ENCODE measurements at regions not wholly inside any gene's neighbourhood (a gene's known extent, or its start where the extent isn't known, plus 50 kb on each side); places are given as distances from the start of the nearest gene placed in this dataset.

DNA sequence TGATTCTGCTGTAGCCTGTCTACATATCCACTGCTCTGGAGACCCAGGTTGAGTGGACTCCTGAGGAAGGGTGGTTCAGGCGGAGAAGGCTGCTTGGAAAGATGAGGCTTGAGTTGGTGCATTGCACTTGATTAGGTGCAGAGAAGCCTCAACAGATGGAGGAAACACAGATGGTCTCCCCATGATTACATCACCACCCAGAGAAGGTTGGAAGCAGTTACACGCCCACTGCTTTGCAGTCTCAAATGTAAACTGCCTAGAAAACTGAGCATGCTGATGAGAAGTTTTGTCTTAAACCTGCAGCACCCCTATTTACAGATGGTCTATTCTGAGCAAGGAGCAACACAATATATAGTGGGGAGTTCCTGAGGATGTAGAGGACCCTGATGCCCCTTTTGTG lies 266.6 kb downstream of the PIK3R1 start:
- intact Hi-C loops (cut with micrococcal nuclease), result no loop called here
- Mint-ChIP-seq H3K36me3 (no peaks in the 10 kb centered on the region), H3K4me1 (no peaks in the 10 kb centered on the region), H3K4me3 (no peak overlapping the region), H3K9me3 (peaks cover 0 to 4% (median 0%) of the 10 kb centered on the region in 7 donors), H3K27me3 (ENCODE audit: low read depth in 3 of 3) (peaks cover 0 to 1% (median 0%) of the 10 kb centered on the region in 3 donors), H3K27ac (no peak overlapping the region)
- no peaks in the 10 kb centered on the region for H3K79me2 ChIP-seq (ENCODE audit: insufficient read depth, low read length)
- H3K4me1 ChIP-seq (ENCODE audit: control insufficient read depth in 1 of 2, insufficient read depth in 2 of 2, low read length in 2 of 2), result no peaks in the 10 kb centered on the region
- H3K9ac ChIP-seq (ENCODE audit: insufficient read depth, low read length, poor library complexity, severe bottlenecking), result no peak overlapping the region
- TF ChIP-seq, protein P1, sequence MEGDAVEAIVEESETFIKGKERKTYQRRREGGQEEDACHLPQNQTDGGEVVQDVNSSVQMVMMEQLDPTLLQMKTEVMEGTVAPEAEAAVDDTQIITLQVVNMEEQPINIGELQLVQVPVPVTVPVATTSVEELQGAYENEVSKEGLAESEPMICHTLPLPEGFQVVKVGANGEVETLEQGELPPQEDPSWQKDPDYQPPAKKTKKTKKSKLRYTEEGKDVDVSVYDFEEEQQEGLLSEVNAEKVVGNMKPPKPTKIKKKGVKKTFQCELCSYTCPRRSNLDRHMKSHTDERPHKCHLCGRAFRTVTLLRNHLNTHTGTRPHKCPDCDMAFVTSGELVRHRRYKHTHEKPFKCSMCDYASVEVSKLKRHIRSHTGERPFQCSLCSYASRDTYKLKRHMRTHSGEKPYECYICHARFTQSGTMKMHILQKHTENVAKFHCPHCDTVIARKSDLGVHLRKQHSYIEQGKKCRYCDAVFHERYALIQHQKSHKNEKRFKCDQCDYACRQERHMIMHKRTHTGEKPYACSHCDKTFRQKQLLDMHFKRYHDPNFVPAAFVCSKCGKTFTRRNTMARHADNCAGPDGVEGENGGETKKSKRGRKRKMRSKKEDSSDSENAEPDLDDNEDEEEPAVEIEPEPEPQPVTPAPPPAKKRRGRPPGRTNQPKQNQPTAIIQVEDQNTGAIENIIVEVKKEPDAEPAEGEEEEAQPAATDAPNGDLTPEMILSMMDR (IDR thresholded peaks at IDR 0.05), result no peak
- no peak overlapping the region for H3K4me2 ChIP-seq (replicated peaks; ENCODE audit: extremely low read depth, low read length, poor library complexity, severe bottlenecking)
- no peak overlapping the region for H3K4me3 ChIP-seq (replicated peaks in 1 of 3; ENCODE audit: low read depth in 2 of 3, low read length in 3 of 3)
- no peaks in the 10 kb centered on the region for H3K36me3 ChIP-seq (replicated peaks in 1 of 2; ENCODE audit: control insufficient read depth in 1 of 2, insufficient read depth in 2 of 2, low read length in 2 of 2)
- peaks cover 0 to 1% of the 10 kb centered on the region in 2 donors for H3K9me3 ChIP-seq (replicated peaks in 1 of 2; ENCODE audit: control insufficient read depth in 1 of 2, insufficient read depth in 1 of 2, low read length in 2 of 2)
- no peak overlapping the region for H2AFZ ChIP-seq (ENCODE audit: insufficient read depth, low read depth, low read length, poor library complexity, severe bottlenecking)
- WGBS (ENCODE audit: insufficient coverage), result no CpG with 5 or more reads among the region's 2 CpGs
- no peak overlapping the region for H3K27ac ChIP-seq (ENCODE audit: low read depth in 1 of 2, low read length in 2 of 2)
- DNase-seq, result no peak
- H4K20me1 ChIP-seq (ENCODE audit: insufficient read depth, low read length), result no peaks in the 10 kb centered on the region
- H3K27me3 ChIP-seq (ENCODE audit: control insufficient read depth in 2 of 2, insufficient read depth in 2 of 2, low read length in 2 of 2), result no peaks in the 10 kb centered on the region

DNA sequence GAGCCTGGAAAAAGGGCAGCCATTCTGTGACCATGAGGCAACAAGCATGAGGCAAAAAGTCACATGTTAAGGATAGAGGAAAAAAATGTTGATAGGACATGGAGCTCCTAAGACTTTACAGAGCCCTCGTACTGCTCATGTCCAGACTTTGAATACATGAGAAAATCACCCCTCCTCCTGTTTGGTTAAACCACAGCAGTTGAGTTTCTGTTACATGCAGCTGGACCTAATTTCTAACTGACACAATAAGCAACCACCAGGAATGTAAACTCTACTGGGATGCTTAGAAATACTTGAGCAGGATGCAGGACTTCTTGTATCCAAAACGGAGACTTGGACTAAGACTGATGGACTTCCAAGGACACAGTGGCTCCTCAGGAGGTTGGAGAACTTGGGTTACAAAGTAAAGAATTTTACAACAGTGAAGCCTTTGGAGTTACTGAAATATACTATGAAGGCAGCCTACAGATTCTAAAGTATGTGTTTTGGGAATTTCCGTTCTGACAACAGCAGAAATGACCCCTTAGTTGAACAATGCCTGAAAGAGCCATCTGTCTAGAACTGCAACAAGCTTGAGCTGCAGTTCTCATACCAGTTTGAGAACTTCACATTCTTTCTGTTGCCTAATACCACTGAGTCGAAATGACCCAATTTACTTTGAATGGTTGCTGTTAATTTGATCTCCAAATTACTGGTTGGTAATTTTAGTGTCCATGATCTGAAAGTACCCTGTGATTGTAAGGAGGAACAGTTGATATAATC lies 268.9 kb downstream of the PIK3R1 start:
- Histone ChIP-seq H3K27ac (ENCODE audit: low read depth in 1 of 2, low read length in 2 of 2) (no peak overlapping the region), H3K79me2 (ENCODE audit: insufficient read depth, low read length) (no peaks in the 10 kb centered on the region), H2AFZ (ENCODE audit: insufficient read depth, low read depth, low read length, poor library complexity, severe bottlenecking) (no peak overlapping the region), H3K4me1 (ENCODE audit: control insufficient read depth in 1 of 2, insufficient read depth in 2 of 2, low read length in 2 of 2) (no peaks in the 10 kb centered on the region), H3K4me3 (replicated peaks in 1 of 3; ENCODE audit: low read depth in 2 of 3, low read length in 3 of 3) (no peak overlapping the region), H3K9ac (ENCODE audit: insufficient read depth, low read length, poor library complexity, severe bottlenecking) (no peak overlapping the region), H3K27me3 (ENCODE audit: control insufficient read depth in 2 of 2, insufficient read depth in 2 of 2, low read length in 2 of 2) (no peaks in the 10 kb centered on the region), H3K36me3 (replicated peaks in 1 of 2; ENCODE audit: control insufficient read depth in 1 of 2, insufficient read depth in 2 of 2, low read length in 2 of 2) (no peaks in the 10 kb centered on the region), H3K9me3 (replicated peaks in 1 of 2; ENCODE audit: control insufficient read depth in 1 of 2, insufficient read depth in 1 of 2, low read length in 2 of 2) (peaks cover 0 to 9% of the 10 kb centered on the region in 2 donors), H3K4me2 (replicated peaks; ENCODE audit: extremely low read depth, low read length, poor library complexity, severe bottlenecking) (no peak overlapping the region), H4K20me1 (ENCODE audit: insufficient read depth, low read length) (no peaks in the 10 kb centered on the region)
- H3K4me1 Mint-ChIP-seq, result no peaks in the 10 kb centered on the region
- 100% methylated on average over 1 of the region's 4 CpGs for WGBS (ENCODE audit: insufficient coverage)
- H3K9me3 Mint-ChIP-seq, result peaks cover 0 to 14% (median 6%) of the 10 kb centered on the region in 7 donors
- no peak overlapping the region for H3K4me3 Mint-ChIP-seq
- TF ChIP-seq, protein P1 (IDR thresholded peaks at IDR 0.05), result no peak
- peaks cover 0 to 1% (median 0%) of the 10 kb centered on the region in 3 donors for H3K27me3 Mint-ChIP-seq (ENCODE audit: low read depth in 3 of 3)
- intact Hi-C loops (cut with micrococcal nuclease), result no loop called here
- DNase-seq, result peak in 1 of 3 donors; percentile 6
- no peak overlapping the region for H3K27ac Mint-ChIP-seq
- H3K36me3 Mint-ChIP-seq, result no peaks in the 10 kb centered on the region

All from CD14-positive monocyte (primary cell).